Thymus (tissue), 11 donors: ENCODE measurements at regions not wholly inside any gene's neighbourhood (a gene's known extent, or its start where the extent isn't known, plus 50 kb on each side); places are given as distances from the start of the nearest gene placed in this dataset.

Experiments used
- DNase-seq, 9 donors: peaks; one replicate each; pipeline ENCODE4 v3.0.0-alpha.2; 2013; ENCODE audit warnings: low spot score in 9 of 9, low read depth in 6 of 9, missing footprints in 1 of 9
- H3K27ac ChIP-seq, 2 donors: one replicate each; pipeline ENCODE4 v1.5.1; 2013; ENCODE audit warnings: control low read depth in 1 of 2, low read depth in 1 of 2, low read length in 1 of 2, mild to moderate bottlenecking in 1 of 2, moderate library complexity in 1 of 2
- H3K27me3 ChIP-seq, 2 donors: one replicate each; pipeline ENCODE4 v1.5.1; 2013; ENCODE audit warnings: low read length in 1 of 2; ENCODE audit not compliant: control insufficient read depth in 2 of 2, insufficient read depth in 1 of 2
- H3K36me3 ChIP-seq, 2 donors: one replicate each; pipeline ENCODE4 v1.5.1; 2013; ENCODE audit warnings: low read length in 1 of 2, mild to moderate bottlenecking in 1 of 2, moderate library complexity in 1 of 2; ENCODE audit not compliant: control insufficient read depth in 2 of 2, insufficient read depth in 2 of 2
- H3K4me1 ChIP-seq, 2 donors: one replicate each; pipeline ENCODE4 v1.5.1; 2013; ENCODE audit warnings: low read length in 2 of 2; ENCODE audit not compliant: control insufficient read depth in 2 of 2, insufficient read depth in 2 of 2
- H3K4me3 ChIP-seq, 2 donors: one replicate each; pipeline ENCODE4 v1.5.1; 2013; ENCODE audit warnings: low read length in 2 of 2, control low read depth in 1 of 2, mild to moderate bottlenecking in 1 of 2
- H3K9me3 ChIP-seq, 2 donors: one replicate each; pipeline ENCODE4 v1.5.1; 2013; ENCODE audit warnings: low read length in 1 of 2, mild to moderate bottlenecking in 1 of 2; ENCODE audit not compliant: control insufficient read depth in 2 of 2, insufficient read depth in 1 of 2
- WGBS: extraction: QIAGEN DNeasy Blood & Tissue Kit; methylation state at CpG from one replicate; pipeline ENCODE4 v1.1.7; 2013; 5-methylcytosine and 5-hydroxymethylcytosine counted together
- donor health status: healthy.

DNA sequence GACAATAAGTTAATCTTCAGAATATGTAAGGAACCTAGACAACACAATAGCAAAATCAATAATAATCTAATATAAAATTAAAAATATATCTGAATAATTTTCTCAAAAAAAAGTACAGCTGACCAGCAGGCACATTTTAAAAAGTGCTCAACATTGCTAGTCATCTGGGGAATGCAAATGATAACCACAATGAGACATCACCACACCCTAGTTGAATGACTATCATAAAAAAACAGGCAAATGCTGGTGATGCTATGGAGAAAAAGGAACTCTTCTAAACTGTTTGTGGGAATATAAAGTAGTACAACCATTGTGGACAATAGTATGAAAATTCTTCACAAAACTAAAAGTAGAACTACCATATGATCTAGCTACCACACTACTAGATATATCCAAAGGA lies 956.9 kb upstream of the NDST4 start:
- H3K4me1 ChIP-seq, result no peaks in the 10 kb centered on the region
- no peak for DNase-seq
- H3K36me3 ChIP-seq, result no peaks in the 10 kb centered on the region
- H3K27me3 ChIP-seq, result no peaks in the 10 kb centered on the region
- H3K27ac ChIP-seq, result no peak overlapping the region
- H3K4me3 ChIP-seq, result no peak overlapping the region
- H3K9me3 ChIP-seq, result no peaks in the 10 kb centered on the region

DNA sequence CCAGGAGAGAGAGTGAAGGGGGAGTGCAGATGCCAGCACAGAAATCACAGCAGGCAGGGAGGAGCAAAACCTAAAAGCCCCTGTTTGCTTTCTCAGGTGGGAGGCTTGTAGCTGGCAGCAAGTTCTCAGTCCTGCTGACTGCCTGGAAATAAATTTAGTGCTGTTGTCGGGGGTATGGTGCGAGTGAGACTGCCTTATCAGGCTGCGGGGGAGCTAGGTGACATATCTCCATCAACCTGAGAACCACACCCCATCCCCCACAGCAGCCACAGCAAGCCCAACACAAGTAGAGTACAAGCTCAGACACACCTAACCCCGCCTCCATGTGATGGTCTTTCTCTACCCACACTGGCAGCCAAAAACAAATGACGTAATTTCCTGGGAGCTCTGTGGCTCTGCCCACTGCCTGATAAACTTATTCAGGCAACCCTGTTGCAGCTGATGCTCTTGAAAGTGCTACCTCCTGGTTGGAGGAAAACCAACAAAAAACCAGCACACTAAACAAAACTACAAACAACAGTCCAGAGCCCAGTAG lies 953.4 kb upstream of the NDST4 start:
- WGBS, result 91% methylated on average over 5 of the region's 5 CpGs
- Histone ChIP-seq H3K36me3 (no peaks in the 10 kb centered on the region), H3K4me1 (no peaks in the 10 kb centered on the region), H3K9me3 (no peaks in the 10 kb centered on the region), H3K27ac (no peak overlapping the region), H3K4me3 (no peak overlapping the region), H3K27me3 (no peaks in the 10 kb centered on the region)
- DNase-seq, result no peak

DNA sequence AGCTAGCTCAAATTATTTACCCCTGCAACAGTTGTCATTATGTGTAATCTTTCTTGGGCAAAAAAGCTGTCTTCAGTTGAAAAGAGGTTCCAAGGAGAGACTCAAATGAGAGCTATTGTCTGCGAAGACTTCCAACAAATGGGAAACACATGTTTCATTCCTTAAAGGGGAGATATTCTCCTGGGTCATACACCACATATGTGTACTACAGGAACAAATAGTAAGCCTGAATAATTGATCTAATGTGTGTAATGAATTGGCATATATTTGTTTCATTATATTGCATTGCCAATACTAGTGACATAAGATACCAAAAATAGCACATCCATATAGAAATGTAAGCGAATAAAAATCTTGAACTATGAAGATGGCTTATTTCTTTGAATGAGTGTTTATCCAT lies 950.9 kb upstream of the NDST4 start:
- WGBS, result 92% methylated on average over 2 of the region's 2 CpGs

DNA sequence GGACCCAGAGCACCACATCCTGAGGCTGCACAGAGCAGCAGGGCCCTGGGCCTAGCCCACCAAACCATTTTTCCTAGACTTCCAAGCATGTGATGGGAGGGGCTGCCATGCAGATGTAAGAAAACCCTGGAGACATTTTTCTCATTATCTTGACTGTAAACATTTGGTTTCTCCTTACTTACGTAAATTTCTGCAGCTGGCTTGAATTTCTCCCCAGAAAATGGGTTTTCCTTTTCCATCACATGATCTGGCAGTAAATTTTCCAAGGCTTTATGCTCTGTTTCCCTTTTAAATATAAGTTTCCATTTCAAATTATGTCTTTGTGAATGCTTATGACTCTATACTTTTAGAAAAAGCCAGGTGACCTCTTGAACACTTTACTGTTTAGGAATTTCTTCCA lies 945.9 kb upstream of the NDST4 start:
- no peaks in the 10 kb centered on the region for H3K9me3 ChIP-seq
- DNase-seq, result no peak
- H3K27me3 ChIP-seq, result no peaks in the 10 kb centered on the region
- no peak overlapping the region for H3K4me3 ChIP-seq
- no peaks in the 10 kb centered on the region for H3K4me1 ChIP-seq
- WGBS, result 91% methylated on average over 1 of the region's 1 CpG
- H3K36me3 ChIP-seq, result no peaks in the 10 kb centered on the region
- no peak overlapping the region for H3K27ac ChIP-seq

More for the DNA sequence above, 950.9 kb upstream of the NDST4 start:
- Histone ChIP-seq H3K36me3 (no peaks in the 10 kb centered on the region), H3K4me3 (no peak overlapping the region), H3K4me1 (no peaks in the 10 kb centered on the region), H3K27ac (no peak overlapping the region), H3K27me3 (no peaks in the 10 kb centered on the region), H3K9me3 (no peaks in the 10 kb centered on the region)
- DNase-seq, result no peak

DNA sequence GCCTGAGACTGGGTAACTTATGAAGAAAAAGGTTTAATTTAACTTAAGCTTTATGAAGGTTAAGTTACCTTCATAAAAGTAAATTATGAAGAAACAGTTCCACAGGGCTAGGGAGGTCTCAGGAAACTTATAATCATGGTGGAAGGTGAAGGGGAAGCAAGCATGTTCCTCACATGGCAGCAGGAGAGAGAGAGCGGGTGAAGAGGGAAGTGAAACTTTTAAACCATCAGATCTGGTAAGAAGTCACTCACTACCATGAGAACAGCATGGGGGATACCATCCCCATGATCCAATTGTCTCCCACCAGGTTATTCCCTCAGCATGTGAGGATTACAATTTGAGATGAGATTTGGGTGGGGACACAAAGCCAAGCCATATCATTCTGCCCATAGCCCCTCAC lies 944.7 kb upstream of the NDST4 start:
- Histone ChIP-seq H3K27ac (no peak overlapping the region), H3K36me3 (no peaks in the 10 kb centered on the region), H3K4me3 (no peak overlapping the region), H3K27me3 (no peaks in the 10 kb centered on the region), H3K4me1 (no peaks in the 10 kb centered on the region), H3K9me3 (no peaks in the 10 kb centered on the region)
- 65% methylated on average over 1 of the region's 1 CpG for WGBS
- DNase-seq, result no peak

DNA sequence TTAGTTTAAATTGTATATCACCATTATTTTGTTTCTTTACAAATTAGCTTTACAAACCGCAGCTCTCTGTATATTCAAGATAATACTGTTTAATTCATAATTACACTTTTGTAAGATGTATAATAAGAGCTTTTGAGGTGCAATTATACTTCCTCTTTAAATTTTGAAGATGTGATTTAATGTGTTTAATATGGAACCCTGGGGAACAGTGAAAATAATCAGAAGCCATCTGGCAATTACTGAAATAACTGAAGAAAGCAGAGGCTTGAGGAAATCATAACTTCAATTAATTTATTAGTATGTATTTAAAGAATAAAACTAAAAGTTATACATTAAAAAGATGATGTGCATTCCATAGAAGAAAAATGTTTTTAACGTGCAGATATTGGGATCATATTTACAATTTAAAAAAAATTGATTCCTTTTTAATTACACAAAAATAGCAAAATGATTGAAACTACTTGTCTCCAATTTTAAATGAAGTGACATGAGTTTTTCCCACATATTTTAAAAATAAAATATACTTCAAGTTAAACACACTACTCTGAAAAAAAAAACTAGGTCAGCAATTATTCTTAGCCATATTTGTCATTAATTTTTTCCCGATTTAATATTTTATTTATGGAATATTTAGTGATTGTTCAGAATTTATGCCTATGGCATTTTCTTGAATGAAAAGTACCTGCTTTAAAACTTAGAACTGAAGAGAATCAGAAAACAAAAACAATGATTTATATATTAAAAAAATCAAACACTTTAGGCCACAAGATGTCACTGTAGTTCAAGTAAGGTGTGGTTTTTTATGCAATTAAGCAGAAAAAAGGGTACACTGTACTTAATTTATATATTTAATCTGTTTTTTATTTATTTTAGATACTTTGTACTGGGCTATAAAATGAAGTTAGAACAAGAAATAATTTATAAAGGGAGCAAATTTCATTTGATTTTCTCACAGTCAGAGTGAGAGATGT lies 942.7 kb upstream of the NDST4 start:
- no peaks in the 10 kb centered on the region for H3K9me3 ChIP-seq
- no peaks in the 10 kb centered on the region for H3K4me1 ChIP-seq
- no peak overlapping the region for H3K4me3 ChIP-seq
- H3K27me3 ChIP-seq, result no peaks in the 10 kb centered on the region
- DNase-seq, result no peak
- no peak overlapping the region for H3K27ac ChIP-seq
- H3K36me3 ChIP-seq, result no peaks in the 10 kb centered on the region
- WGBS, result 73% methylated on average over 3 of the region's 3 CpGs

DNA sequence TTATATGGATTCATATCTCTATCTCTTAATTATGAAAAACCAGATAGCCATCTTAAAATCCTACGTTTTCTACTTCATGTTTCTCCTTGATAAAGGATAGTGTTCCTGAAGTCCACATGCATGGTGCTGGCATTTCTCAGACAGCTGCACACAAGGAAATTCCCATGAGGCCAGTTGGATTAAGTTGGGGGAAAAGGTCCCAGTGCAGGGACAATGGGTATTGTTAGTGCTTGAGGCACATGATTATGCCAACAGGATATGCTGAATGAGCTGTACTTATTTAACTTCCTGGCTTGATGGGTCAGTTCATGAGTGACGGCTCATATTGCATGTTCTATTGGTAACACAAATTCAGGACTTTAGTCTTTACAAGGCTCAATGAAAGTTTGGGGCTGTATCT lies 913.9 kb upstream of the NDST4 start:
- DNase-seq, result no peak
- Histone ChIP-seq H3K27me3 (no peaks in the 10 kb centered on the region), H3K27ac (no peak overlapping the region), H3K4me1 (no peaks in the 10 kb centered on the region), H3K36me3 (no peaks in the 10 kb centered on the region), H3K9me3 (no peaks in the 10 kb centered on the region), H3K4me3 (no peak overlapping the region)
- WGBS, result 83% methylated on average over 2 of the region's 2 CpGs

DNA sequence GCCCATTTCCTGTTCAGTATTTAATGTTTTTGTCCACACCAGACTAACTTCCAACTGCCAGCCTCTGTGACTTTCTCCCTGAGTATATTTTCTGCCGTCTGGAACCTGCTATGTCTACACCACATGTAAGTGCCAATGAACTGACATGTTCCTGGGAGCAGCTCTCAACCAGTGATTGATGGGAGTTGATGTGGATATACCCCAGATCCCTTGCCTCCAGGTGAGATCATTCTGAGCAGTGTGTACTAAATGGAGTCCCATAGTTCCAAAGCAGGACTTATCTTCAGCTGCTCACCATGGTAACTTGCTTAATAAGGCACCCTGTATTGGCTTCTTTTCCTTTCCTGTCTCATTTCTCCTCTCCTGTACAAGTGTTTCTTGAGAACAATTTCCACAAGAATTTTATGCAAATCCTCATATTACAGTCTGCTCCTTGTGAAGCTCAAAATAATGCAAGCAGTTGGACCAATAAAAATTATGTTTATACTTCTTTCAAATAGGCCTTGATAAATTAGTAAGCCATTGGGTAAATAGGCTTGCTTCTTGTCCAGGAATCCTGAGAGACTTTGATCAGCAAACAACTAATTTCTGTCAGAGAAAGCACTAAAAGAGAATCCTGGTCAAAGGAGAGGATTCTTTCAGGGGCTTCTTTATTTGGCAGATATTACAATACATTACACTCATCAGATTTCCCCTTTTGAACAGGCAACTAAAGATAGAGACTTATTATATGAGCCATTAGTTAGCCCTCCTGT lies 911.7 kb upstream of the NDST4 start:
- WGBS, result 90% methylated on average over 1 of the region's 1 CpG

DNA sequence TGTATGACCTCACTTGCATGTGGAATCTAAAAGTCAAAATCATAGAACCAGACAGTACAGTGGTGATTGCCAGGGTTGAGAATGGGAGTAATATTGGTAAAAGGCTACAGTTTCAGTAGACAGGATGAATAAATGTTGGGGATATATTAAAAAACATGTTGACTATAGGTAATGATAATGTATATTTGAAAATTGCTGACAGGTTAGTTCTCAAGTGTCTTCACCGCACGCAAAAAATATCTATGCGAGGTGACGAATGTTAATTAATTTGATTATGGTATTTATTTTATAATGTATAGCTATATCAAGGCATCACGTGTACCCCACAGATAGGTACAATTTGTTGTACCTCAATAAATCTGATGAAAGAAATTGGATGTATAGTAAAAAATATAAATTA lies 909.6 kb upstream of the NDST4 start:
- Histone ChIP-seq H3K27ac (no peak overlapping the region), H3K4me1 (no peaks in the 10 kb centered on the region), H3K9me3 (peaks cover 0 to 10% of the 10 kb centered on the region in 2 donors), H3K27me3 (no peaks in the 10 kb centered on the region), H3K4me3 (no peak overlapping the region), H3K36me3 (no peaks in the 10 kb centered on the region)
- 79% methylated on average over 5 of the region's 5 CpGs for WGBS
- DNase-seq, result no peak

More for the DNA sequence above, 911.7 kb upstream of the NDST4 start:
- no peak overlapping the region for H3K27ac ChIP-seq
- no peaks in the 10 kb centered on the region for H3K27me3 ChIP-seq
- no peak for DNase-seq
- H3K4me3 ChIP-seq, result no peak overlapping the region
- no peaks in the 10 kb centered on the region for H3K4me1 ChIP-seq
- no peaks in the 10 kb centered on the region for H3K9me3 ChIP-seq
- no peaks in the 10 kb centered on the region for H3K36me3 ChIP-seq
